ENCODE measurements at regions not wholly inside any gene's neighbourhood (a gene's known extent, or its start where the extent isn't known, plus 50 kb on each side); places are given as distances from the start of the nearest gene placed in this dataset.

- TF ChIP-seq, protein P1, sequence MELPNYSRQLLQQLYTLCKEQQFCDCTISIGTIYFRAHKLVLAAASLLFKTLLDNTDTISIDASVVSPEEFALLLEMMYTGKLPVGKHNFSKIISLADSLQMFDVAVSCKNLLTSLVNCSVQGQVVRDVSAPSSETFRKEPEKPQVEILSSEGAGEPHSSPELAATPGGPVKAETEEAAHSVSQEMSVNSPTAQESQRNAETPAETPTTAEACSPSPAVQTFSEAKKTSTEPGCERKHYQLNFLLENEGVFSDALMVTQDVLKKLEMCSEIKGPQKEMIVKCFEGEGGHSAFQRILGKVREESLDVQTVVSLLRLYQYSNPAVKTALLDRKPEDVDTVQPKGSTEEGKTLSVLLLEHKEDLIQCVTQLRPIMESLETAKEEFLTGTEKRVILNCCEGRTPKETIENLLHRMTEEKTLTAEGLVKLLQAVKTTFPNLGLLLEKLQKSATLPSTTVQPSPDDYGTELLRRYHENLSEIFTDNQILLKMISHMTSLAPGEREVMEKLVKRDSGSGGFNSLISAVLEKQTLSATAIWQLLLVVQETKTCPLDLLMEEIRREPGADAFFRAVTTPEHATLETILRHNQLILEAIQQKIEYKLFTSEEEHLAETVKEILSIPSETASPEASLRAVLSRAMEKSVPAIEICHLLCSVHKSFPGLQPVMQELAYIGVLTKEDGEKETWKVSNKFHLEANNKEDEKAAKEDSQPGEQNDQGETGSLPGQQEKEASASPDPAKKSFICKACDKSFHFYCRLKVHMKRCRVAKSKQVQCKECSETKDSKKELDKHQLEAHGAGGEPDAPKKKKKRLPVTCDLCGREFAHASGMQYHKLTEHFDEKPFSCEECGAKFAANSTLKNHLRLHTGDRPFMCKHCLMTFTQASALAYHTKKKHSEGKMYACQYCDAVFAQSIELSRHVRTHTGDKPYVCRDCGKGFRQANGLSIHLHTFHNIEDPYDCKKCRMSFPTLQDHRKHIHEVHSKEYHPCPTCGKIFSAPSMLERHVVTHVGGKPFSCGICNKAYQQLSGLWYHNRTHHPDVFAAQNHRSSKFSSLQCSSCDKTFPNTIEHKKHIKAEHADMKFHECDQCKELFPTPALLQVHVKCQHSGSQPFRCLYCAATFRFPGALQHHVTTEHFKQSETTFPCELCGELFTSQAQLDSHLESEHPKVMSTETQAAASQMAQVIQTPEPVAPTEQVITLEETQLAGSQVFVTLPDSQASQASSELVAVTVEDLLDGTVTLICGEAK (IDR thresholded peaks at IDR 0.05), result no peak
- TF ChIP-seq, protein P1 (CRISPR knock-in tag; IDR thresholded peaks at IDR 0.05), result no peak
- no peak for TF ChIP-seq DIDO1 (tag; IDR thresholded peaks at IDR 0.05; ENCODE audit: low read depth)
- no peak for TF ChIP-seq SRSF7 (optimal IDR thresholded peaks at IDR 0.05; ENCODE audit: low read depth, low read length)
- TF ChIP-seq DMBX1 (CRISPR knock-in tag; IDR thresholded peaks at IDR 0.05; ENCODE audit: borderline replicate concordance), result no peak
- TF ChIP-seq, protein P2, sequence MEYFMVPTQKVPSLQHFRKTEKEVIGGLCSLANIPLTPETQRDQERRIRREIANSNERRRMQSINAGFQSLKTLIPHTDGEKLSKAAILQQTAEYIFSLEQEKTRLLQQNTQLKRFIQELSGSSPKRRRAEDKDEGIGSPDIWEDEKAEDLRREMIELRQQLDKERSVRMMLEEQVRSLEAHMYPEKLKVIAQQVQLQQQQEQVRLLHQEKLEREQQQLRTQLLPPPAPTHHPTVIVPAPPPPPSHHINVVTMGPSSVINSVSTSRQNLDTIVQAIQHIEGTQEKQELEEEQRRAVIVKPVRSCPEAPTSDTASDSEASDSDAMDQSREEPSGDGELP (CRISPR knock-in tag; IDR thresholded peaks at IDR 0.05; ENCODE audit: borderline replicate concordance), result no peak
- TF ChIP-seq POLR3A (IDR thresholded peaks at IDR 0.05; ENCODE audit: borderline replicate concordance, extremely low read depth, insufficient read depth, insufficient read length), result no peak
Measured at GRCh38 chr22:45102896-45103420, 60.8 kb upstream of the NUP50 start (continued).
